Trophoblast cell (in vitro differentiated cells and primary cell): ENCODE measurements at regions not wholly inside any gene's neighbourhood (a gene's known extent, or its start where the extent isn't known, plus 50 kb on each side); places are given as distances from the start of the nearest gene placed in this dataset.

Experiments used
- DNase-seq, 2 donors: peaks; one replicate each; pipeline ENCODE4 v3.0.0-alpha.2; 2016
- H2AFZ ChIP-seq: 2 replicates; pipeline ENCODE4 v1.6.1; 2013; ENCODE audit warnings: low read length, moderate library complexity, mild to moderate bottlenecking; ENCODE audit not compliant: insufficient read depth, poor library complexity
- H2AK5ac ChIP-seq: 2 replicates; pipeline ENCODE4 v1.6.1; 2013; ENCODE audit warnings: mild to moderate bottlenecking, low read length
- H2BK120ac ChIP-seq: 2 replicates; pipeline ENCODE4 v1.6.1; 2013; ENCODE audit warnings: low read length, mild to moderate bottlenecking, moderate library complexity; ENCODE audit not compliant: insufficient read depth, poor library complexity
- H2BK12ac ChIP-seq: 2 replicates; pipeline ENCODE4 v1.6.1; 2013; ENCODE audit warnings: mild to moderate bottlenecking, low read length, moderate library complexity
- H2BK5ac ChIP-seq: 2 replicates; pipeline ENCODE4 v1.6.1; 2013; ENCODE audit warnings: low read length, low read depth, moderate library complexity, mild to moderate bottlenecking; ENCODE audit not compliant: poor library complexity
- H3K14ac ChIP-seq: 2 replicates; pipeline ENCODE4 v1.6.1; 2013; ENCODE audit warnings: mild to moderate bottlenecking, low read length
- H3K18ac ChIP-seq: 2 replicates; pipeline ENCODE4 v1.6.1; 2013; ENCODE audit warnings: mild to moderate bottlenecking, low read length
- H3K23ac ChIP-seq: 2 replicates; pipeline ENCODE4 v1.6.1; 2013; ENCODE audit warnings: low read length
- H3K27ac ChIP-seq: 2 replicates; pipeline ENCODE4 v1.5.1; 2013; ENCODE audit warnings: low read depth, mild to moderate bottlenecking, inconsistent platforms, low read length, moderate library complexity
- H3K27me3 ChIP-seq: 2 replicates; pipeline ENCODE4 v1.6.1; 2013; ENCODE audit warnings: inconsistent platforms, mild to moderate bottlenecking, low read length, moderate library complexity; ENCODE audit not compliant: insufficient read depth
- H3K36me3 ChIP-seq, 2 experiments: 1 replicate in 1 of 2; 2 replicates in 1 of 2; pipeline ENCODE4 v1.6.1; 2013; ENCODE audit warnings: low read length in 2 of 2, mild to moderate bottlenecking in 2 of 2, moderate library complexity in 1 of 2; ENCODE audit not compliant: insufficient read depth in 2 of 2, control insufficient read depth in 1 of 2
- H3K4ac ChIP-seq: 2 replicates; pipeline ENCODE4 v1.6.1; 2013; ENCODE audit warnings: low read depth, mild to moderate bottlenecking, low read length, moderate library complexity
- H3K4me1 ChIP-seq, 2 experiments: 1 replicate in 1 of 2; 2 replicates in 1 of 2; pipeline ENCODE4 v1.6.1; 2013; ENCODE audit warnings: low read length in 2 of 2, mild to moderate bottlenecking in 2 of 2, moderate library complexity in 1 of 2; ENCODE audit not compliant: insufficient read depth in 2 of 2, control insufficient read depth in 1 of 2
- H3K4me2 ChIP-seq: 2 replicates; pipeline ENCODE4 v1.6.1; 2013; ENCODE audit warnings: inconsistent platforms, mild to moderate bottlenecking, low read length, moderate library complexity
- H3K4me3 ChIP-seq: 2 replicates; pipeline ENCODE4 v1.5.1; 2013; ENCODE audit warnings: mild to moderate bottlenecking, low read depth, low read length, inconsistent platforms
- H3K79me1 ChIP-seq: one replicate; pipeline ENCODE4 v1.6.1; 2013; ENCODE audit warnings: low read length
- H3K79me2 ChIP-seq: 2 replicates; pipeline ENCODE4 v1.6.1; 2013; ENCODE audit warnings: low read length, mild to moderate bottlenecking; ENCODE audit not compliant: control insufficient read depth, insufficient read depth, poor library complexity
- H3K9ac ChIP-seq: 2 replicates; pipeline ENCODE4 v1.6.1; 2013; ENCODE audit warnings: mild to moderate bottlenecking, low read length
- H3K9me3 ChIP-seq: 2 replicates; pipeline ENCODE4 v1.6.1; 2013; ENCODE audit warnings: low read depth, mild to moderate bottlenecking, control low read depth, inconsistent platforms, low read length; ENCODE audit not compliant: insufficient read depth
- H4K12ac ChIP-seq: 2 replicates; pipeline ENCODE4 v1.6.1; 2013; ENCODE audit warnings: low read depth, mild to moderate bottlenecking, low read length, moderate library complexity
- H4K8ac ChIP-seq: 2 replicates; pipeline ENCODE4 v1.6.1; 2013; ENCODE audit warnings: low read depth, mild to moderate bottlenecking, low read length, moderate library complexity
- H4K91ac ChIP-seq: one replicate; pipeline ENCODE4 v1.6.1; 2013; ENCODE audit warnings: low read depth, mild to moderate bottlenecking, low read length, moderate library complexity
- WGBS: extraction: QIAGEN DNeasy Blood & Tissue Kit; methylation state at CpG from one replicate; pipeline ENCODE4 v1.1.7; 2013; ENCODE audit warnings: missing lambda C conversion rate; ENCODE audit not compliant: insufficient read length, insufficient coverage; ENCODE audit errors: extremely low coverage; 5-methylcytosine and 5-hydroxymethylcytosine counted together

GRCh38 chr13:50309318-50309717 lies 294.1 kb downstream of the KCNRG start:
- H3K27ac ChIP-seq, result no peak overlapping the region
- H4K91ac ChIP-seq, result no peak overlapping the region
- no peak overlapping the region for H3K23ac ChIP-seq
- no peak overlapping the region for H2AK5ac ChIP-seq
- H3K27me3 ChIP-seq, result no peaks in the 10 kb centered on the region
- no peak overlapping the region for H3K4ac ChIP-seq
- no peak for DNase-seq
- H3K14ac ChIP-seq, result no peak overlapping the region
- H3K18ac ChIP-seq, result no peak overlapping the region
- no peak overlapping the region for H4K12ac ChIP-seq
- H3K79me1 ChIP-seq, result no peaks in the 10 kb centered on the region
- H2BK5ac ChIP-seq, result no peak overlapping the region
- H2BK120ac ChIP-seq, result no peak overlapping the region
- no peak overlapping the region for H4K8ac ChIP-seq
- no peaks in the 10 kb centered on the region for H3K79me2 ChIP-seq
- H3K4me3 ChIP-seq, result no peak overlapping the region
- no peaks in the 10 kb centered on the region for H3K9me3 ChIP-seq
- H3K4me1 ChIP-seq, result no peaks in the 10 kb centered on the region
- H2BK12ac ChIP-seq, result no peak overlapping the region
- no peak overlapping the region for H3K4me2 ChIP-seq
- WGBS, result no CpG with 5 or more reads among the region's 2 CpGs
- H2AFZ ChIP-seq, result no peak overlapping the region
- no peaks in the 10 kb centered on the region for H3K36me3 ChIP-seq
- H3K9ac ChIP-seq, result no peak overlapping the region

GRCh38 chr13:50309882-50310594 lies 294.8 kb downstream of the KCNRG start:
- Histone ChIP-seq H2AFZ (no peak overlapping the region), H2BK12ac (no peak overlapping the region), H3K4me3 (no peak overlapping the region), H3K4ac (no peak overlapping the region), H4K12ac (no peak overlapping the region), H2BK5ac (no peak overlapping the region), H3K79me2 (no peaks in the 10 kb centered on the region), H4K91ac (no peak overlapping the region), H2AK5ac (no peak overlapping the region), H3K4me1 (no peaks in the 10 kb centered on the region), H3K23ac (no peak overlapping the region), H3K18ac (no peak overlapping the region), H3K79me1 (no peaks in the 10 kb centered on the region), H4K8ac (no peak overlapping the region), H3K14ac (no peak overlapping the region), H2BK120ac (no peak overlapping the region), H3K36me3 (no peaks in the 10 kb centered on the region), H3K9ac (no peak overlapping the region), H3K4me2 (no peak overlapping the region), H3K9me3 (no peaks in the 10 kb centered on the region), H3K27ac (no peak overlapping the region), H3K27me3 (no peaks in the 10 kb centered on the region)
- WGBS, result no CpG with 5 or more reads among the region's 7 CpGs
- no peak for DNase-seq

- H3K4ac ChIP-seq, result no peak overlapping the region
- H2AK5ac ChIP-seq, result no peak overlapping the region
- no peak overlapping the region for H3K4me3 ChIP-seq
- H4K8ac ChIP-seq, result no peak overlapping the region
- no peaks in the 10 kb centered on the region for H3K79me1 ChIP-seq
- H3K14ac ChIP-seq, result no peak overlapping the region
- DNase-seq, result no peak
- no peaks in the 10 kb centered on the region for H3K9me3 ChIP-seq
- no peaks in the 10 kb centered on the region for H3K27me3 ChIP-seq
- no peaks in the 10 kb centered on the region for H3K36me3 ChIP-seq
- H2AFZ ChIP-seq, result no peak overlapping the region
- no peak overlapping the region for H3K23ac ChIP-seq
- H4K91ac ChIP-seq, result no peak overlapping the region
- no peak overlapping the region for H4K12ac ChIP-seq
- no peak overlapping the region for H3K9ac ChIP-seq
- H2BK12ac ChIP-seq, result no peak overlapping the region
- H3K4me1 ChIP-seq, result no peaks in the 10 kb centered on the region
- no CpG with 5 or more reads among the region's 6 CpGs for WGBS
- H3K27ac ChIP-seq, result no peak overlapping the region
- H2BK120ac ChIP-seq, result no peak overlapping the region
- H3K18ac ChIP-seq, result no peak overlapping the region
- no peak overlapping the region for H3K4me2 ChIP-seq
- no peak overlapping the region for H2BK5ac ChIP-seq
- H3K79me2 ChIP-seq, result no peaks in the 10 kb centered on the region
These were observed 295.5 kb downstream of the KCNRG start for GRCh38 chr13:50310734-50311133.

GRCh38 chr13:50318887-50319286 lies 303.6 kb downstream of the KCNRG start:
- no peak overlapping the region for H3K4me3 ChIP-seq
- H4K12ac ChIP-seq, result no peak overlapping the region
- H4K91ac ChIP-seq, result no peak overlapping the region
- no CpG with 5 or more reads among the region's 4 CpGs for WGBS
- no peak overlapping the region for H3K9ac ChIP-seq
- H2AK5ac ChIP-seq, result no peak overlapping the region
- no peak overlapping the region for H3K27ac ChIP-seq
- H3K79me1 ChIP-seq, result no peaks in the 10 kb centered on the region
- no peaks in the 10 kb centered on the region for H3K36me3 ChIP-seq
- H2AFZ ChIP-seq, result no peak overlapping the region
- no peak overlapping the region for H2BK5ac ChIP-seq
- no peaks in the 10 kb centered on the region for H3K9me3 ChIP-seq
- H3K27me3 ChIP-seq, result no peaks in the 10 kb centered on the region
- no peak overlapping the region for H3K23ac ChIP-seq
- H4K8ac ChIP-seq, result no peak overlapping the region
- DNase-seq, result no peak
- H3K14ac ChIP-seq, result no peak overlapping the region
- H2BK120ac ChIP-seq, result no peak overlapping the region
- H3K4me1 ChIP-seq, result peaks cover 0 to 3% of the 10 kb centered on the region in 2 experiments
- no peak overlapping the region for H3K18ac ChIP-seq
- no peak overlapping the region for H3K4me2 ChIP-seq
- H2BK12ac ChIP-seq, result no peak overlapping the region
- no peak overlapping the region for H3K4ac ChIP-seq
- H3K79me2 ChIP-seq, result no peaks in the 10 kb centered on the region
